ENCODE measurements at regions not wholly inside any gene's neighbourhood (a gene's known extent, or its start where the extent isn't known, plus 50 kb on each side); places are given as distances from the start of the nearest gene placed in this dataset.
"Not testable (repeated sequence)": the region's sequence is repeated elsewhere in the genome, so short reads cannot be mapped to it uniquely, and the experiment has no call there.

DNA sequence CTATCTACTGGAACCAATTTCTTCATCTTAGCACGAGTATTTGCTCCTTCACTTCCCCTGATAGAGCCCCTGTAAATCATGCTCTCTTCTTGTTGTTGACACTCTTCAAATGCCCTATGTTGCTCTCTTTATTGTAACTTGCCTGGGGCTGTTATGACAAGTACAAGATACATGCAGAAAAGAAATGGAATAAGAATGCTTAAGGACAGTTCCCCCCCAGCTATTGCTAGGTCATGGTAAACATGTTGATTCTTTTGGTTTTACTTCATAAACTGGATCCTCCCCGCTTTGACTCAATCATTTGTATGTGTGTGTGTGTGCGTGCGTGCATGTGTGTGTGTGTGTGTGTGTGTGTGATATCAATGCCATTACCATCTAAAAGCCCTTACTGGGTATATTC is 368.5 kb upstream of the CNTNAP5 start:
- POLR2A ChIA-PET = no interaction called here
- no peaks in the 10 kb centered on the region for H3K27me3 Mint-ChIP-seq
- H3K4me3 Mint-ChIP-seq = no peak overlapping the region
- H3K27ac Mint-ChIP-seq = no peak overlapping the region
- DNase-seq (no peak), ATAC-seq (ENCODE audit: low read depth) (no peak)
- no peaks in the 10 kb centered on the region for H3K4me1 Mint-ChIP-seq
- peaks cover 16% of the 10 kb centered on the region for H3K9me3 Mint-ChIP-seq
- no peaks in the 10 kb centered on the region for H3K36me3 Mint-ChIP-seq

DNA sequence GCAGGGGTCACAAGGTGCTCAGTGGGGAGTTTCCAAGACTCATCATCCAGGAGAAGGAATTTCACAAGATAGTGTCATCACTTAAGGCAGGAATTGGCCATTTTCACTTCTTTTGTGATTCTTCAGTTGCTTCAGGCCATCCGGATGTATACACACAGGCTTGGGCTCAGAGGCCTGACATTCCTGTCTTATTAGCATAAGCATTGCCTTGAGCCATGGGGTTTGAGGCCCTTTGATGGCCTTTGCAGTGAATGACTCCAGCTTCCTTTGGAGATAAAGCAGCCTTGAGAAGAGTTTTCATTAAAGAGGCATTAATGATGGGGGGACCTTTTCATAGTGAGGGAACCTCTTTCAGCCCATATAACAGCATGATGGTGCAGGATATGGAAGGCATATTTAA is 366.0 kb upstream of the CNTNAP5 start:
- H3K9me3 Mint-ChIP-seq = peaks cover 16% of the 10 kb centered on the region
- no peaks in the 10 kb centered on the region for H3K27me3 Mint-ChIP-seq
- no peak for DNase-seq
- no peak for ATAC-seq (ENCODE audit: low read depth)
- no peak overlapping the region for H3K4me3 Mint-ChIP-seq
- H3K36me3 Mint-ChIP-seq = no peaks in the 10 kb centered on the region
- POLR2A ChIA-PET = no interaction called here
- no peak overlapping the region for H3K27ac Mint-ChIP-seq
- no peaks in the 10 kb centered on the region for H3K4me1 Mint-ChIP-seq

DNA sequence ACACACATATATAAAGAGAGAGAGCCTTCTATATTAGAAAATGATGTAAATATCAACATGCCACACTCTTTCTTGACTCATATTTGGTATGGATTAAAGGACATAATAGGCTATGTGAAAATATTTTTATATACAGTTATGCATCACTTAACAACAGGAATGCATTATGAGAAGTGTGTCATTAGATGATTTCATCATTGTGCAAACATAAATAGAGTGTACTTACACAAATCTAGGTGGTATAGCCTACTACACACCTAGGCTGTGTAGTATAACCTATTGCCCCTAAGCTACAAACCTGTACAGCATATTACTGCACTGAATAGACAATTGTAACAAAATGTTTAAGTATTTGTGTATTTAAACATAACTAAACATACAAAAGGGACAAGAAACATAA is 354.8 kb upstream of the CNTNAP5 start:
- DNase-seq (no peak), ATAC-seq (ENCODE audit: low read depth) (no peak)
- peaks cover 1% of the 10 kb centered on the region for H3K9me3 Mint-ChIP-seq
- H3K4me3 Mint-ChIP-seq = no peak overlapping the region
- H3K4me1 Mint-ChIP-seq = no peaks in the 10 kb centered on the region
- H3K27ac Mint-ChIP-seq = no peak overlapping the region
- POLR2A ChIA-PET = no interaction called here
- no peaks in the 10 kb centered on the region for H3K27me3 Mint-ChIP-seq
- no peaks in the 10 kb centered on the region for H3K36me3 Mint-ChIP-seq

DNA sequence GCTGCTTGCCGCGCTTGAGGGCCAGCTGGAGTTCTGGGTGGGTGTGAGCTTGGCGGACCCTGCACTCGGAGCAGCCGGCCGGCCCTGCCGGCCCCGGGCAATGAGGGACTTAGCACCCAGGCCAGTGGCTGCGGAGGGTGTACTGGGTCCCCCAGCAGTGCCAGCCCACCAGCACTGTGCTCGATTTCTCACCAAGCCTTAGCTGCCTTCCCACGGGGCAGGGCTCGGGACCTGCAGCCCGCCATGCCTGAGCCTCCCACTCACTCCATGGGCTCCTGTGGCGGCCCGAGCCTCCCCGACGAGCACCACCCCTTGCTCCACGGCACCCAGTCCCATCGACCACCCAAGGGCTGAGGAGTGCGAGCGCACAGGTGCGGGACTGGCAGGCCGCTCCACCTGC is 341.3 kb upstream of the CNTNAP5 start:
- H3K4me1 Mint-ChIP-seq; POLR2A ChIA-PET; H3K36me3 Mint-ChIP-seq; H3K27ac Mint-ChIP-seq; DNase-seq; H3K27me3 Mint-ChIP-seq; ATAC-seq (ENCODE audit: low read depth); H3K4me3 Mint-ChIP-seq; H3K9me3 Mint-ChIP-seq: not testable (repeated sequence)

DNA sequence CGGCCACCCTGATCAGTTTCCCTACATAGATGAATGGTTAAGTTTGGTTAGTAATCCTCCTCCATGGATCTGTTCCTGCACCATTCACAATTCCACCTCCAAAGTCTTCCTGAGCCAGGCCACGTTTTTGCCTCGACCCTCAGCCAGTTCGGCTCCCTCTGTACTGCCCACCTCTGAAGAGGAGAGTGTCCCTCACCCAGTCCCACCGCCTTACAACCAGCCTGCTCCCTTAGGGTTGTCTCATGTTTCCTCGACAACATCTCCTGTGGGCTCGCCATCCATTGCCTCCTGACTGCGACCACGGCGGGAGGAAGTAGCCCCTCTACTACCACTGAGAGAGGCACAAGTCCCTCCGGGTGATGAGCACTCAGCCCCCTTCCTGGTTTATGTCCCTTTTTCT is 338.0 kb upstream of the CNTNAP5 start:
- ATAC-seq (ENCODE audit: low read depth) (no peak), DNase-seq (no peak)
- H3K36me3 Mint-ChIP-seq = no peaks in the 10 kb centered on the region
- POLR2A ChIA-PET = no interaction called here
- no peak overlapping the region for H3K4me3 Mint-ChIP-seq
- H3K27ac Mint-ChIP-seq = no peak overlapping the region
- H3K4me1 Mint-ChIP-seq = no peaks in the 10 kb centered on the region
- H3K27me3 Mint-ChIP-seq = no peaks in the 10 kb centered on the region
- H3K9me3 Mint-ChIP-seq = peaks cover 11% of the 10 kb centered on the region

DNA sequence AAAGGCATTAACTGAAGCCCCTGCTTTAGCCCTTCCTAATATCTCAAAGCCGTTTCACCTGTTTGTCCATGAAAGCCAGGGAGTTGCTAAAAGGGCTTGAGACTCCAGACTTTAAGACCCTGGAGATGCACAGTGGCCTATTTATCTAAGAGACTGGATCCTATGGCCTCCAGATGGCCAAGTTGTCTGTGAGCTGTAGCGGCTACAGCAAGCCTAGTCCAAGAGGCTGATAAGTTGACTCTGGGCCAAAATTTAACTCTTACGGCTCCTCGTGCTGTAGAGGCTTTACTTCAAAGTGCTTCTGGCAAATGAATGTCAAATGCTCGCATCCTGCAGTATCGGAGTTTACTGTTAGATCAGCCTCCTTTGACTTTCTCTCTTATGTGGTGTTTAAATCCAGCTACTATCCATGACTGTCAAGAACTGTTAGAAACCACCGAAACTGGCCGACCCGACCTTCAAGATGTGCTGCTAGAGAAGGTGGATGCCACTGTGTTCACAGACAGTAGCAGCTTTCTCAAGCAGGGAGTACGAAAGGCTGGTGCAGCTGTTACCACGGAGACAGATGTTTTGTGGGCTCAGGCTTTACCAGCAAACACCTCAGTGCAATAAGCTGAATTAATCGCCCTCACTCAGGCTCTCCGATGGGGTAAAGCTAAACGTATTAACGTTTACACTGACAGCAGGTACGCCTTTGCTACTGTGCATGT is 336.7 kb upstream of the CNTNAP5 start:
- no peak overlapping the region for H3K4me3 Mint-ChIP-seq
- POLR2A ChIA-PET = no interaction called here
- no peaks in the 10 kb centered on the region for H3K4me1 Mint-ChIP-seq
- ATAC-seq (ENCODE audit: low read depth) (no peak), DNase-seq (no peak)
- no peaks in the 10 kb centered on the region for H3K36me3 Mint-ChIP-seq
- H3K27me3 Mint-ChIP-seq = no peaks in the 10 kb centered on the region
- no peak overlapping the region for H3K27ac Mint-ChIP-seq
- H3K9me3 Mint-ChIP-seq = peaks cover 7% of the 10 kb centered on the region

DNA sequence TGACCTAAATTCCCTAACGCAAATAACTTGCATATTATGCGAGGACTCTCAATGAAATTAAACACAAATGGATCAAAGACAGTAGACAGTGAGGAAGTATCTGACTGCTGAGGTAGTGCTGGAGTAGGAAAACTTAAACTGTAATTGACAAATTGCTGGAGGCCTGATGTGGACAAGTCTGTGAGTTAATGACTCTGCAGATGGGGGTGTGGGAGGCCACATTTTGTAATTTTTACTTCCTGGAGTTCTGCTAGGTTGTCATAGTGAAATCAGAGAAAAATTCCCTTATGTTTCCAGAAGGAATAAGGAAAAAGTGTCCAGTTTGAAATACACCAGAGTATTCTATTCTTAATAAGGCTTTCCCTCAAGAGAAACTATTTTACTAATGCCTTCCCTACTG is 333.0 kb upstream of the CNTNAP5 start:
- no peak for DNase-seq
- Mint-ChIP-seq H3K9me3 (peaks cover 7% of the 10 kb centered on the region), H3K4me1 (no peaks in the 10 kb centered on the region), H3K36me3 (no peaks in the 10 kb centered on the region), H3K27me3 (no peaks in the 10 kb centered on the region), H3K27ac (no peak overlapping the region), H3K4me3 (no peak overlapping the region)
- no peak for ATAC-seq (ENCODE audit: low read depth)
- POLR2A ChIA-PET = no interaction called here

DNA sequence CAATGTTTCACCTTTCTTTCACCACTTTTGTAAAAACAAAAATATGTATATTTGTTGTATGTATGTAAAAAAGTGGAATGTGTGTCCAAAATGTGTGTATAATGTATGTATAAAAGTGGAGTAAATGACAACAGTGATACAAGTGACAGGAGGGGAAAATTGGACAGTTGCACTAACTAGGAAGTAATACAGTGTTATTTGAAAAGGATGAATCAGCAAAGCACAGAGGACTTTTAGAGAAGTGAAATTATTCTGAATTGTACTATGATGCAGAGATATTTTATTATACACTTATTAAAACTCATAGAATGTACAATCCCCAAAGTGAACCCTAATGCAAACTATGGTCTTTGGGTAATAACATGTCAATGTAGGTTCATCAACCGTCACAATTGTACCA is 331.3 kb upstream of the CNTNAP5 start:
- H3K36me3 Mint-ChIP-seq = no peaks in the 10 kb centered on the region
- DNase-seq (no peak), ATAC-seq (ENCODE audit: low read depth) (no peak)
- H3K4me1 Mint-ChIP-seq = no peaks in the 10 kb centered on the region
- no peak overlapping the region for H3K27ac Mint-ChIP-seq
- peaks cover 5% of the 10 kb centered on the region for H3K9me3 Mint-ChIP-seq
- POLR2A ChIA-PET = no interaction called here
- H3K4me3 Mint-ChIP-seq = no peak overlapping the region
- H3K27me3 Mint-ChIP-seq = no peaks in the 10 kb centered on the region

DNA sequence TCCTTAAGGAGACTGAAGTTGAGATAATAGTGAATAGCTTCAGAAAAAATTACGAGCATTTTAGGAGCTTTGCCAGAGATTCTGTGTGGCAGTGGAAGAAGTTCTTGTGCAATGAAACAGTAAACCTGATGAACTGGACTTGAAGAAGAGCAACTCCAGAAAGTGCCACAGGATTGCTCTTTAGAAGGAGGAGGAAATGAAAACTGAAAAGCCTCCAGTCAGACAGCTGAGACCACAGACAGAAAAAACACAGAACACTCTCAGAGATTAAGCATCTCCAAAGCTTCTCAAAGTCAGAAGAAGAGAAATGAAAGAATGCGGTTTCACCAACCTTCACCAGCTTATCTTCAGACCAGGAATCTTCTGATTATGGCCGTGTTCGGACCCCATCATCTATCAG is 329.7 kb upstream of the CNTNAP5 start:
- no peak for ATAC-seq (ENCODE audit: low read depth)

DNA sequence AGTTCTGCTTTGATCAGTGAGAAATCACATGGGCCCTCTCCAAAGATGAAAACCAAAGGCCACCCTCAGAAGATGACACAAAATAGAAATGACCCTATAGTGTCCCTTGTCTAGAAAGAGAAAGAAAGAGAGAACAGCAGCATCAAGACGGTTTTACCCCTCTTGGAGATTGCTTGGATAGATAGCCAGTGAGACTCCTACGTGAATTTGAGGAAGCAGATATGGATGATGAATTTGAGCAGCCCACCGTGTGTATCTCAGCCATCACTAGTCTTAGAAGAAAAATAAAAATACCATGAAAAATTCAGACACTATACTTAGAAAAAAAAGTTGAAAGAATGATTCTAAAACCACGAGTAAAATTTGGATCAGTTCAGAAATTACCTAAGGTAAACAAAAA is 329.1 kb upstream of the CNTNAP5 start:
- Mint-ChIP-seq H3K4me3 (no peak overlapping the region), H3K27ac (no peak overlapping the region), H3K9me3 (peaks cover 4% of the 10 kb centered on the region), H3K27me3 (no peaks in the 10 kb centered on the region), H3K36me3 (no peaks in the 10 kb centered on the region), H3K4me1 (no peaks in the 10 kb centered on the region)
- no peak for ATAC-seq (ENCODE audit: low read depth)
- DNase-seq = no peak
- POLR2A ChIA-PET = no interaction called here

More for the DNA sequence above, 329.7 kb upstream of the CNTNAP5 start:
- Mint-ChIP-seq H3K27me3 (no peaks in the 10 kb centered on the region), H3K36me3 (no peaks in the 10 kb centered on the region), H3K4me3 (no peak overlapping the region), H3K9me3 (peaks cover 5% of the 10 kb centered on the region), H3K27ac (no peak overlapping the region), H3K4me1 (no peaks in the 10 kb centered on the region)
- POLR2A ChIA-PET = no interaction called here
- DNase-seq = no peak

DNA sequence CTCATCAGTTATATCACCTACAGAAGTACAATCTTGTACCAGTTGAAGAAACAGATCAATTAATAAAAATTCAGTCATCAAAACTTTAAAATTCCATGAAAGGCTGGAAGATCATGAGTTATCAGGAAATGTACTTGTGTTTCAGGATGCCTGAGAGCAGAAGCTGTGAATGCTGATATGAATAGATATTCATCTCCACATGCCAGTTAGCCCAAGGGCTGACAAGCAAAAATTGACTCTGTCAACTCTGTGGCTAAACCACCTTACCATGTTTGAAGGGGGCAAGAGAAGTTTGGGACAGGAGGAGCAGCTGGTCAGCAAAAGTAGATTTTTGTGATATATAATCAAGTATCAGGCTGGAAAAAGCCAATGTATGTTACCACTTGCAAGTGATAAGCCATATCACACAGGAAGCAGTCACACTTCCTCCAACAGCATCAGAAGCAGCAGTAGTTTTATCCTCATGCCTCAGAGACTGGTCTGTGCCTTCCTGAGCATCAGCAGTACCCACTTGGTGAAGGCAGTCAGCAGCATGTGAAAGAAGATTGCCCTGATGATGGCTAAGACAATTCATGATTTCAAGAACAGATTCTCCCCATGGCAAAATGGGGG is 328.2 kb upstream of the CNTNAP5 start:
- H3K4me3 Mint-ChIP-seq = no peak overlapping the region
- H3K27me3 Mint-ChIP-seq = no peaks in the 10 kb centered on the region
- no peak overlapping the region for H3K27ac Mint-ChIP-seq
- DNase-seq = no peak
- H3K4me1 Mint-ChIP-seq = no peaks in the 10 kb centered on the region
- POLR2A ChIA-PET = no interaction called here
- no peaks in the 10 kb centered on the region for H3K36me3 Mint-ChIP-seq
- ATAC-seq (ENCODE audit: low read depth) = no peak
- peaks cover 2% of the 10 kb centered on the region for H3K9me3 Mint-ChIP-seq

DNA sequence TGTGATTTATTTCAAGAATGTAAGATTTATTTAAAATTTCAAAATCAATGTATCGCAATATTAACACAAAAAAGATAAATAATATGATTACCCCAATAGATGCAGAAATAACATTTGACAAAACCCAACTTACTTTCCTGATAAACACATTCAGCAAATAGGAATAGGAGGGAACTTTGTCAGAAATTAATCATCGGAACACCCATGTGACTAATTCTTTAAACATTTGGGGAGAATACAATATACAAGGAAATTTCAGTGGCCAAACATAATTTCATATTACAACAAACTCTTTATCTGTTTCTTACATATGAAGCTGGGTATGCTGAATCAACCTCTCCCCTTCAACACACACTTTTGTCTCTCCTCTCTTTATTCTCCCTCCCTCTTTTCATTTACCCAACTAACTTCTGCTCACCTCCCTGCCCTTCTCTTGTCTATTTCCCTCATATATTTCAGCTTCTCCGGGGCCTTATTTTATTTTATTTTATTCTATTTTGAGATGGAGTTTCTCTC is 309.6 kb upstream of the CNTNAP5 start:
- Mint-ChIP-seq H3K27ac (no peak overlapping the region), H3K36me3 (no peaks in the 10 kb centered on the region), H3K4me1 (no peaks in the 10 kb centered on the region), H3K27me3 (no peaks in the 10 kb centered on the region), H3K9me3 (peaks cover 6% of the 10 kb centered on the region), H3K4me3 (no peak overlapping the region)
- ATAC-seq (ENCODE audit: low read depth) = no peak
- DNase-seq = no peak
- POLR2A ChIA-PET = no interaction called here

DNA sequence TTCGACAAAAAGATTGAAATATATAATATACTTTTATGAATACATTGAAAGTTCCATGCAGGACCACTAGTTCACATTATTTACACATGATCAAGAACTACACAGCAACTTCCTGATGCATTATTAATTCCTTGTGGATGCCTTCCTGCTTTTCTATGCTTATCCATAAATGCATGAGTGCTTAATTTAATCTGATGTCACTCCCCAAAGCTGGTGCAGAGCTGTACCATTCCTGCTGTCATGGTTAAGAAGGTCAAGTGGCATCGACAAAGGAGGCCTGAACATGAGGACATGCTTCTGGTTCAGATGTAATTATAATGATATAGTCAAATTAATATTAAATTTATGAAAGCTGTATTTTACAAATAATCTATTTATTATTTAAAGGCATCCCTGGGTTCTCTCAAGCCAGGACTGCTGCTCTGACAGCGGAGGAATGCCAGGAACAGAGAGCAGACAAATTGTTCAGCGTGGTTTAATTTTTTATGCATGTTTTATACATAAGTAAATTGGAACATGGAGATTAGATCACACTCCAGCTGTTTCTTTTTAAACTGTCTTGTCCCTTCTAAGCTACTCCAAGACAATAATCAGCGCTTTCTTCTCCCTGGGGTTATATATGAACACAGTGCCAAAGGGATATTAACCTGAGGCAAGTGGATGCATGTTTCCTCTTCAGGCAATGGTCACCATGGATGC is 307.3 kb upstream of the CNTNAP5 start:
- no peaks in the 10 kb centered on the region for H3K27me3 Mint-ChIP-seq
- H3K4me3 Mint-ChIP-seq = no peak overlapping the region
- peaks cover 9% of the 10 kb centered on the region for H3K9me3 Mint-ChIP-seq
- H3K4me1 Mint-ChIP-seq = no peaks in the 10 kb centered on the region
- POLR2A ChIA-PET = no interaction called here
- ATAC-seq (ENCODE audit: low read depth) = no peak
- no peak for DNase-seq
- H3K36me3 Mint-ChIP-seq = no peaks in the 10 kb centered on the region
- no peak overlapping the region for H3K27ac Mint-ChIP-seq

DNA sequence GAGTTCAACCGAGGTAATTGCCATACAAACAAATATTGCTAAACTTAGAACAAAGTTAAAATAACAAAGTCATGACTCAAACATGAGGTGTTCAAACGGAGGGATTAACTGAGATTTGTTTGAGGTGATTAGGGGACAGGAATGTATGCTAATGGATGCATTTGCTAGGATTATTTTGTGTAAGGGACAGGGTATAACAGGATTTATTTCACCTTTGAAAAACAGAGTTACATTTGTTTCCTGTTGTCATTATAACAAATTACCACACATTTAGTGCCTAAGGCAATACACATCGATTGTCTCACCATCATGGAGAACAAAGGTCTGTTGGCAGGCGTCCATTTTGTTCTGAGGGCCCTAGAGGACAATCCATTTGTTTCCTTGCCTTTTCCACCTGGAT is 304.3 kb upstream of the CNTNAP5 start:
- Mint-ChIP-seq H3K27ac (no peak overlapping the region), H3K27me3 (no peaks in the 10 kb centered on the region), H3K36me3 (no peaks in the 10 kb centered on the region), H3K4me1 (no peaks in the 10 kb centered on the region), H3K4me3 (no peak overlapping the region), H3K9me3 (peaks cover 9% of the 10 kb centered on the region)
- POLR2A ChIA-PET = no interaction called here
- ATAC-seq (ENCODE audit: low read depth) = no peak
- DNase-seq = no peak
